ENCODE measurements at regions not wholly inside any gene's neighbourhood (a gene's known extent, or its start where the extent isn't known, plus 50 kb on each side); places are given as distances from the start of the nearest gene placed in this dataset.
"Not testable (repeated sequence)": the region's sequence is repeated elsewhere in the genome, so short reads cannot be mapped to it uniquely, and the experiment has no call there.

DNA sequence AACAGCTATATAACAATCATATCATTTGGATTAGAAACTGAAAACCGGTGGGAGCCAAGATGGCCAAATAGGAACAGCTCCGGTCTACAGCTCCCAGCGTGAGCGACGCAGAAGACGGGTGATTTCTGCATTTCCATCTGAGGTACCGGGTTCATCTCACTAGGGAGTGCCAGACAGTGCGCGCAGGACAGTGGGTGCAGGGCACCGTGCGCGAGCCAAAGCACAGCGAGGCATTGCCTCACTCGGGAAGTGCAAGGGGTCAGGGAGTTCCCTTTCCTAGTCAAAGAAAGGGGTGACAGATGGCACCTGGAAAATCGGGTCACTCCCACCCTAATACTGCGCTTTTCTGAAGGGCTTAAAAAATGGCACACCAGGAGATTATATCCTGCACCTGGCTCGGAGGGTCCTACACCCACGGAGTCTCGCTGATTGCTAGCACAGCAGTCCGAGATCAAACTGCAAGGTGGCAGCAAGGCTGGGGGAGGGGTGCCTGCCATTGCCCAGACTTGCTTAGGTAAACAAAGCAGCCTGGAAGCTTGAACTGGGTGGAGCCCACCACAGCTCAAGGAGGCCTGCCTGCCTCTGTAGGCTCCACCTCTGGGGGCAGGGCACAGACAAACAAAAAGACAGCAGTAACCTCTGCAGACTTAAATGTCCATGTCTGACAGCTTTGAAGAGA, 1041.5 kb downstream of the SLC6A15 start:
- H3K4me3 Mint-ChIP-seq; H3K9me3 Mint-ChIP-seq (ENCODE audit: insufficient read depth); H3K4me1 Mint-ChIP-seq (ENCODE audit: low read depth); H3K27me3 Mint-ChIP-seq (ENCODE audit: low read depth); ATAC-seq; POLR2A ChIA-PET; CTCF ChIA-PET; H3K36me3 Mint-ChIP-seq (ENCODE audit: low read depth); H3K27ac Mint-ChIP-seq; DNase-seq: not testable (repeated sequence)

DNA sequence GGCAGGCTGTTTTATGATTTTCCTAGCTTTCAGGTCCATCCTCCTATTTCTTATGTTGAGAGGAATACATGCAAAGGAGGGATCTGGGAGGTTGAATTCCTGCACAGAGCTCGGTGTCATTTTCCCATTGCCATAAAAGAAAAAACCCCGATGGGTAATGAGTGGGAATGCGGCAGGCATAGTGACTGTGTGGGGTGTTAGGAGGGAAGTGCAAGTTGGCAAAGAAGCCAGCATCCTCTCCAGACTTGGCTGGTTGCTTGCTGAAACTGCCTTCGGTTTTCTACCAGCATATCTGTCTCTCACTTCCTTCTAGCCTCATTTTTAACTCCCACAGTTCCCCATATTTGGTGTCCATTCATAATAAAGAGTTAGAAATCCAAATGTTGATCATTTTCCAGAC, 1046.1 kb downstream of the SLC6A15 start:
- Mint-ChIP-seq H3K4me3 (no peak overlapping the region), H3K27ac (no peak overlapping the region), H3K4me1 (ENCODE audit: low read depth) (no peaks in the 10 kb centered on the region), H3K9me3 (ENCODE audit: insufficient read depth) (no peaks in the 10 kb centered on the region), H3K36me3 (ENCODE audit: low read depth) (no peaks in the 10 kb centered on the region), H3K27me3 (ENCODE audit: low read depth) (no peaks in the 10 kb centered on the region)
- no peak for ATAC-seq
- ChIA-PET POLR2A (no interaction called here), CTCF (no interaction called here)
- no peak for DNase-seq

DNA sequence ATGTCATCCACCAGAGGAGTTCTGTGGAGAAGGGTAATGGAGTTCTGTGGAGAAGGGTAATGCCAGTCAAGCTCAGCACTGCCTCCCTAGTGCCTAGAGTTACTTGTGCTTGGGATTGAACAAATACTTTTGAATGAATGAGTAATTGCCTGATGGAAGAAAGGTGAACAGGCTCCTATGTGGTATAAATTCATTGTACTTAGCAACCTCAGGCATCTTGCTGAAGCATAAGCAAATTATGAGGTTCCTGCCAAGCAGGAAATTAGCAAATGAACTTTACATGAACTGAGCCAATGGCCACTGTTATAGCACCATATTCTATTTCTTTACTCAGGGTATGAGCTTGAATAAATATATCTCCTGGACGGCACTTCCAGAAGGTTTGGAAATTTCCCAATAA, 1047.2 kb downstream of the SLC6A15 start:
- no peaks in the 10 kb centered on the region for H3K27me3 Mint-ChIP-seq (ENCODE audit: low read depth)
- DNase-seq = no peak
- H3K9me3 Mint-ChIP-seq (ENCODE audit: insufficient read depth) = no peaks in the 10 kb centered on the region
- H3K4me1 Mint-ChIP-seq (ENCODE audit: low read depth) = no peaks in the 10 kb centered on the region
- POLR2A ChIA-PET = no interaction called here
- no peak for ATAC-seq
- no peaks in the 10 kb centered on the region for H3K36me3 Mint-ChIP-seq (ENCODE audit: low read depth)
- no peak overlapping the region for H3K27ac Mint-ChIP-seq
- CTCF ChIA-PET = no interaction called here
- no peak overlapping the region for H3K4me3 Mint-ChIP-seq

DNA sequence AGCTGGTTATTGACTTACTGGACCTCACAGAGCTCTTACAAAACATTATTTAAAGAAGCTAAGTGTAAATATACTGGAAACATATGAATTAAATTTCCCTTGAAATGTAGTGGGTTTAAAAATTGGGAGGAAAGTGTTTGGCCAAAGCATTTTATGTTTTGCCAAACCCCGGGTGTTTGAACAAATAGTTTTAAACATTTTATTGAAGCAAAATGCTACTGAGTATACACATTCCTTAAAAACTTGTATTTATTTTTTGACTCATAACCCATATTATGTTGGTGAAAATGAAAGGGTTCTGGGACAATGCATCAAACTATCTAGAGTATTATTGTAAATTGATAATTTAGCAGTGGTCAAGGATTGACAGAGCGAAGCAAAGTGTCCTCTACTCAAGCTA, 1048.5 kb downstream of the SLC6A15 start:
- ChIA-PET CTCF (no interaction called here), POLR2A (no interaction called here)
- no peak overlapping the region for H3K4me3 Mint-ChIP-seq
- H3K27me3 Mint-ChIP-seq (ENCODE audit: low read depth) = no peaks in the 10 kb centered on the region
- DNase-seq (no peak), ATAC-seq (no peak)
- H3K36me3 Mint-ChIP-seq (ENCODE audit: low read depth) = no peaks in the 10 kb centered on the region
- peaks cover 2% of the 10 kb centered on the region for H3K9me3 Mint-ChIP-seq (ENCODE audit: insufficient read depth)
- no peaks in the 10 kb centered on the region for H3K4me1 Mint-ChIP-seq (ENCODE audit: low read depth)
- H3K27ac Mint-ChIP-seq = no peak overlapping the region

DNA sequence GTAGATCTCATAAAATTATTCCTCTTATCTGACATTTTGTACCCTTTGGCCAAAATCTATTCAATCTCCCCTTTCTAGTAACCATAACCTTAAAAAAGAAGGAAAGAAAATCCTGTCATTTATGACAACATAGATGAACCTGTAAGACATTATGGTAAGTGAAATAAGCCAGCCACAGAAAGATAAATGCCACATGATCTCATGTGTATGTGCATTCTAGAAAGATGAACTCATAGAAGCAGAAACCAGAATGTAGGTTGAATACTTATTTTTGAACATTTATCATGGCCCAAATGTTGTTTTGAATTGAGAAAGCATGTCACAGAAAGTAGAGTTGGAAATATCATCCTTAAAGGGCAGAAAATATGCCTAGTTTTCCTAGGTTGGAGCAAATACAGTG, 1053.6 kb downstream of the SLC6A15 start:
- no peak overlapping the region for H3K27ac Mint-ChIP-seq
- ChIA-PET CTCF (no interaction called here), POLR2A (no interaction called here)
- no peaks in the 10 kb centered on the region for H3K36me3 Mint-ChIP-seq (ENCODE audit: low read depth)
- no peaks in the 10 kb centered on the region for H3K4me1 Mint-ChIP-seq (ENCODE audit: low read depth)
- H3K9me3 Mint-ChIP-seq (ENCODE audit: insufficient read depth) = peaks cover 18% of the 10 kb centered on the region
- H3K4me3 Mint-ChIP-seq = no peak overlapping the region
- DNase-seq (no peak), ATAC-seq (no peak)
- no peaks in the 10 kb centered on the region for H3K27me3 Mint-ChIP-seq (ENCODE audit: low read depth)

DNA sequence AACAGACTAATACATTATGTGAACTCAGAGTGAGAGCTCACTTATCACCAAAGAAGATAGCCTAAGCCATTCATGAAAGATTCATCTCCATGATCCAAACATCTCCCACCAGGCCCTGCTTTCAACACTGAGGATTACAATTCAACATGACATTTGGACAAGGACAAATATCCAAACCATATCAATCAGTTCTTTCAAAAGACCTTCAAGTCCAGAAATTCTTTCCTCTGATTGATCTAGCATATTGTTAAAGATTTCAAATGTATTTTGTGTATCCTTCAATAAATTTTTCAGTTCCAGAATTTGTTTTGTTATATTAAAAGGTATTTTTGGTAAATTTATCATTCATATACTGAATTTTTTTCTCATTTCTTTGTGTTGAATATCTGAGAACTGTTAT, 1055.8 kb downstream of the SLC6A15 start:
- Mint-ChIP-seq H3K36me3 (ENCODE audit: low read depth) (no peaks in the 10 kb centered on the region), H3K4me1 (ENCODE audit: low read depth) (no peaks in the 10 kb centered on the region), H3K9me3 (ENCODE audit: insufficient read depth) (peaks cover 25% of the 10 kb centered on the region), H3K27me3 (ENCODE audit: low read depth) (no peaks in the 10 kb centered on the region), H3K27ac (no peak overlapping the region), H3K4me3 (no peak overlapping the region)
- ATAC-seq (no peak), DNase-seq (no peak)
- ChIA-PET POLR2A (no interaction called here), CTCF (no interaction called here)

- H3K4me1 Mint-ChIP-seq (ENCODE audit: low read depth) = no peaks in the 10 kb centered on the region
- H3K27me3 Mint-ChIP-seq (ENCODE audit: low read depth) = no peaks in the 10 kb centered on the region
- POLR2A ChIA-PET = no interaction called here
- ATAC-seq (no peak), DNase-seq (no peak)
- no peak overlapping the region for H3K27ac Mint-ChIP-seq
- CTCF ChIA-PET = no interaction called here
- no peaks in the 10 kb centered on the region for H3K36me3 Mint-ChIP-seq (ENCODE audit: low read depth)
- H3K9me3 Mint-ChIP-seq (ENCODE audit: insufficient read depth) = peaks cover 9% of the 10 kb centered on the region
- H3K4me3 Mint-ChIP-seq = no peak overlapping the region
Observed at GRCh38 chr12:83850531-83850930, 1062.1 kb downstream of the SLC6A15 start.

DNA sequence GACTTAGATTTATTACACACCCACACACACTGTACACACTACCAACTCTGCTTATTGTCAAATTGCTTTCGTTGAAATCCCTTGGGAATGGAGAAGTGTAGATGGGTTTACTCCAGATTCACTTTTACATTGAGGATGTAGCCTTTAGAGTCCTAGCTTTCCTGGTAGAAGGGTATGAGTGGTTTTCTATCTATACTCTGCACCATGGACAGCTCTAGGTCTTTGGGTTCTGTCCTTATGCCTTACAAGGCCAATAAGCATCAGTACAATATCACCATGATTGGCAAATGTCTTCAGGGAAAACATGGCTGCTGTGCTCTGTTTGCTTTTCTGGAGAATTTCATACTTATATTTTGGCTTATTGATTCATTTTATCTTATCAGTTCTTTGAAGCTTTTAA, 1063.9 kb downstream of the SLC6A15 start:
- peaks cover 4% of the 10 kb centered on the region for H3K9me3 Mint-ChIP-seq (ENCODE audit: insufficient read depth)
- no peaks in the 10 kb centered on the region for H3K36me3 Mint-ChIP-seq (ENCODE audit: low read depth)
- CTCF ChIA-PET = no interaction called here
- ATAC-seq (no peak), DNase-seq (no peak)
- H3K27ac Mint-ChIP-seq = no peak overlapping the region
- no peaks in the 10 kb centered on the region for H3K4me1 Mint-ChIP-seq (ENCODE audit: low read depth)
- no peaks in the 10 kb centered on the region for H3K27me3 Mint-ChIP-seq (ENCODE audit: low read depth)
- POLR2A ChIA-PET = no interaction called here
- no peak overlapping the region for H3K4me3 Mint-ChIP-seq

GRCh38 chr12:83843541-83843940, 1069.1 kb downstream of the SLC6A15 start:
- H3K27me3 Mint-ChIP-seq (ENCODE audit: low read depth) = no peaks in the 10 kb centered on the region
- no peaks in the 10 kb centered on the region for H3K9me3 Mint-ChIP-seq (ENCODE audit: insufficient read depth)
- ATAC-seq (no peak), DNase-seq (no peak)
- H3K4me3 Mint-ChIP-seq = no peak overlapping the region
- no peaks in the 10 kb centered on the region for H3K36me3 Mint-ChIP-seq (ENCODE audit: low read depth)
- POLR2A ChIA-PET = no interaction called here
- CTCF ChIA-PET = no interaction called here
- H3K27ac Mint-ChIP-seq = no peak overlapping the region
- H3K4me1 Mint-ChIP-seq (ENCODE audit: low read depth) = no peaks in the 10 kb centered on the region

DNA sequence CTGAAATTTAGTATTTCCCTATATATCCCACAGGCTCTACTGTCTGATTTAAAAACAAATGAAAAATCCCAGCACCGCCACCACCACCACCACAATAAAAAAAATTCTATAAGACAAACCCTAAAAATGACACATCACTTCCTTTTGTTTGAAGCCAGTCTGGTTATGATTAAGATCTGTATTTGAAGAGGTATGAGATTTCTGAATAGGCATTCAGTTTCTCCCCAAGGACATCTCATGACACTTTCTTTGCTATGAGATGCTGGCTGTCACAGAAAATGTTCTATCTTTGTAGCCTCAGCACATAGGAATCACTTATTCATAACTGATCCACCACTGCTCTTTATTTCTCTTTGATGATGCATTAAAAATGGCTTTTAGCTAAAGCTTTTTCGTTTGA, 1071.0 kb downstream of the SLC6A15 start:
- ATAC-seq = no peak
- no peaks in the 10 kb centered on the region for H3K27me3 Mint-ChIP-seq (ENCODE audit: low read depth)
- ChIA-PET POLR2A (no interaction called here), CTCF (no interaction called here)
- no peak for DNase-seq
- no peak overlapping the region for H3K4me3 Mint-ChIP-seq
- H3K4me1 Mint-ChIP-seq (ENCODE audit: low read depth) = no peaks in the 10 kb centered on the region
- no peaks in the 10 kb centered on the region for H3K36me3 Mint-ChIP-seq (ENCODE audit: low read depth)
- no peak overlapping the region for H3K27ac Mint-ChIP-seq
- no peaks in the 10 kb centered on the region for H3K9me3 Mint-ChIP-seq (ENCODE audit: insufficient read depth)

- ChIA-PET CTCF (no interaction called here), POLR2A (no interaction called here)
- H3K27ac Mint-ChIP-seq = no peak overlapping the region
- no peaks in the 10 kb centered on the region for H3K27me3 Mint-ChIP-seq (ENCODE audit: low read depth)
- H3K9me3 Mint-ChIP-seq (ENCODE audit: insufficient read depth) = no peaks in the 10 kb centered on the region
- no peaks in the 10 kb centered on the region for H3K36me3 Mint-ChIP-seq (ENCODE audit: low read depth)
- no peak for ATAC-seq
- no peaks in the 10 kb centered on the region for H3K4me1 Mint-ChIP-seq (ENCODE audit: low read depth)
- DNase-seq = no peak
- no peak overlapping the region for H3K4me3 Mint-ChIP-seq
Observed at GRCh38 chr12:83827860-83828259, 1084.7 kb downstream of the SLC6A15 start.

DNA sequence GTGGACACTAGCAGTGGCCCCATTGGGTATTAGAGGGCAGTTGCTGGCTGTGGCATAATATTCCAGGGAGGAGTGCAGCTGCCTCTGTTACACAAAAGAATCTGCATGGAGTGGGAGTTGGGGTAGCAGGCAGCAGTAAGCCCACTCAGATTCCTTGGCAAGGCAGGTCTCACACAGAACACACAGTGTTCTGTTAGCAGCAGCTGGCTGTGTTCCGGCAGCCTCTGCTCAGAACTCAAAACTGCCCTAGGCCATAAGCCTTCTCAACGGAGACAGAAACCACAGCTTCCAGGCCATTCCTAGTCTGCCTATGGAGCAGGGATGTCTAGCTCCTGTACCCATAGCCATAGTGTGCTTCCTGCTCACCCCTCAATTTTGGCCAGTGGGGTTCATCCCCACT, 1085.4 kb downstream of the SLC6A15 start:
- H3K4me1 Mint-ChIP-seq (ENCODE audit: low read depth) = no peaks in the 10 kb centered on the region
- H3K27ac Mint-ChIP-seq = no peak overlapping the region
- POLR2A ChIA-PET = no interaction called here
- CTCF ChIA-PET = interaction anchor here (1.4 kb wide), 1 partner anchor 676 kb away, joined by 5 read pairs; no protein-coding TSS in a partner anchor
- ATAC-seq (no peak), DNase-seq (no peak)
- H3K9me3 Mint-ChIP-seq (ENCODE audit: insufficient read depth) = no peaks in the 10 kb centered on the region
- H3K36me3 Mint-ChIP-seq (ENCODE audit: low read depth) = no peaks in the 10 kb centered on the region
- no peak overlapping the region for H3K4me3 Mint-ChIP-seq
- H3K27me3 Mint-ChIP-seq (ENCODE audit: low read depth) = no peaks in the 10 kb centered on the region

- Mint-ChIP-seq H3K27me3 (ENCODE audit: low read depth) (no peaks in the 10 kb centered on the region), H3K9me3 (ENCODE audit: insufficient read depth) (no peaks in the 10 kb centered on the region), H3K36me3 (ENCODE audit: low read depth) (no peaks in the 10 kb centered on the region), H3K27ac (no peak overlapping the region), H3K4me3 (no peak overlapping the region), H3K4me1 (ENCODE audit: low read depth) (no peaks in the 10 kb centered on the region)
- ChIA-PET POLR2A (interaction anchor here (0.6 kb wide), 1 partner anchor 954 kb away, joined by 3 read pairs; no protein-coding TSS in a partner anchor), CTCF (interaction anchor here (0.6 to 1.4 kb wide), 5 partner anchors 15 to 1298 kb away, joined by 3 to 5 read pairs (median 3); no protein-coding TSS in a partner anchor)
- ATAC-seq (no peak), DNase-seq (peak; percentile 30)
Observed at GRCh38 chr12:83826112-83826511, 1086.5 kb downstream of the SLC6A15 start.
